ENCODE measurements at regions not wholly inside any gene's neighbourhood (a gene's known extent, or its start where the extent isn't known, plus 50 kb on each side); places are given as distances from the start of the nearest gene placed in this dataset.

DNA sequence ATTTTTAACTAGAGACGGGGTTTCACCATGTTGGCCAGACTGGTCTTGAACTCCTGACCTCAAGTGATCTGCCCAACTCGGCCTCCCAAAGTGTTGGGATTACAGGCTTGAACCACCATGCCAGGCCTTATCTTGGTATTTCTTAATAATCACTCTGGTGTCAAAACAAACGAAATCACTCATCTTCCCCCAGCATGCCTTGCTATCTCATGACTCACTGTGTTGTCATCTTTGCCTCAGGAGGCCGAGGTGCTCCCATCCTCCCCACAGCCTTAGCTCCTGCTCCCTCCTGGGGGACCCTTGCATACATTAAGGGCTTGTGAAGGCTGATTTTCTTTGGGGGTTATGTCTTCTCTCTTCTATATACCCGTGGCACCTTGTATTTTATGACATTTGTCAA is 250.1 kb upstream of the DPP10 start:
- no peak for DNase-seq (ENCODE audit: low read depth in 1 of 2, low spot score in 1 of 2)
- H3K27ac ChIP-seq (replicated peaks): no peak overlapping the region
- TF ChIP-seq, protein P1, sequence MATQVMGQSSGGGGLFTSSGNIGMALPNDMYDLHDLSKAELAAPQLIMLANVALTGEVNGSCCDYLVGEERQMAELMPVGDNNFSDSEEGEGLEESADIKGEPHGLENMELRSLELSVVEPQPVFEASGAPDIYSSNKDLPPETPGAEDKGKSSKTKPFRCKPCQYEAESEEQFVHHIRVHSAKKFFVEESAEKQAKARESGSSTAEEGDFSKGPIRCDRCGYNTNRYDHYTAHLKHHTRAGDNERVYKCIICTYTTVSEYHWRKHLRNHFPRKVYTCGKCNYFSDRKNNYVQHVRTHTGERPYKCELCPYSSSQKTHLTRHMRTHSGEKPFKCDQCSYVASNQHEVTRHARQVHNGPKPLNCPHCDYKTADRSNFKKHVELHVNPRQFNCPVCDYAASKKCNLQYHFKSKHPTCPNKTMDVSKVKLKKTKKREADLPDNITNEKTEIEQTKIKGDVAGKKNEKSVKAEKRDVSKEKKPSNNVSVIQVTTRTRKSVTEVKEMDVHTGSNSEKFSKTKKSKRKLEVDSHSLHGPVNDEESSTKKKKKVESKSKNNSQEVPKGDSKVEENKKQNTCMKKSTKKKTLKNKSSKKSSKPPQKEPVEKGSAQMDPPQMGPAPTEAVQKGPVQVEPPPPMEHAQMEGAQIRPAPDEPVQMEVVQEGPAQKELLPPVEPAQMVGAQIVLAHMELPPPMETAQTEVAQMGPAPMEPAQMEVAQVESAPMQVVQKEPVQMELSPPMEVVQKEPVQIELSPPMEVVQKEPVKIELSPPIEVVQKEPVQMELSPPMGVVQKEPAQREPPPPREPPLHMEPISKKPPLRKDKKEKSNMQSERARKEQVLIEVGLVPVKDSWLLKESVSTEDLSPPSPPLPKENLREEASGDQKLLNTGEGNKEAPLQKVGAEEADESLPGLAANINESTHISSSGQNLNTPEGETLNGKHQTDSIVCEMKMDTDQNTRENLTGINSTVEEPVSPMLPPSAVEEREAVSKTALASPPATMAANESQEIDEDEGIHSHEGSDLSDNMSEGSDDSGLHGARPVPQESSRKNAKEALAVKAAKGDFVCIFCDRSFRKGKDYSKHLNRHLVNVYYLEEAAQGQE (IDR thresholded peaks at IDR 0.05; ENCODE audit: insufficient replicate concordance, low read depth): no peak
- TF ChIP-seq GABPA (IDR thresholded peaks at IDR 0.05; ENCODE audit: low read depth): no peak
- TF ChIP-seq SPI1 (IDR thresholded peaks at IDR 0.05; ENCODE audit: borderline replicate concordance, low read depth): no peak
- TF ChIP-seq CTCF (IDR thresholded peaks at IDR 0.05; ENCODE audit: insufficient read depth, low read length): no peak
- TF ChIP-seq POLR2AphosphoS5 (IDR thresholded peaks at IDR 0.05; ENCODE audit: low read depth): no peak
- no peaks in the 10 kb centered on the region for H3K27me3 ChIP-seq (ENCODE audit: insufficient read depth, poor library complexity, severe bottlenecking)
- H3K4me3 ChIP-seq (replicated peaks; ENCODE audit: insufficient read depth, low read length): no peak overlapping the region

DNA sequence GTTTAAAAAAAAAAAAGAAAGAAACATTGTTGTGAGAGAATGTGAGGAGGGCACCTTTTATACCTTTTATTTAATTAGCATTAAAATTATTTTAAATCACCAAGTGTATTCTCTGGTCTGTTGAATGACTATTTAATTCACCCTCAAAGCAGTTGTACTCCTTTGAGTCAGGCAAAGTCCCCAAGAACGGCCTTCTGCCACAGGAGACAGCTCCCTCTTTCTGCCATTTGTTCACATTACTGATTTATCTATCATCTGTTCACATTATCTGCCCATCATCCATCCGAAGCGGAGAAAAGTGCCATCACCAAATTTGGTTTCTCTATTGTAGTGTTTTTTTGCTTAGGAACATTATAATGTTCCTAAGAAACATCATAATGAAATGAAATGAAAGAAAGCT is 240.7 kb upstream of the DPP10 start:
- Histone ChIP-seq H3K27ac (replicated peaks) (no peak overlapping the region), H3K27me3 (ENCODE audit: insufficient read depth, poor library complexity, severe bottlenecking) (no peaks in the 10 kb centered on the region), H3K4me3 (replicated peaks; ENCODE audit: insufficient read depth, low read length) (no peak overlapping the region)
- DNase-seq (ENCODE audit: low read depth in 1 of 2, low spot score in 1 of 2): peak in 1 of 2 experiments; percentile 2
- TF ChIP-seq CTCF (IDR thresholded peaks at IDR 0.05; ENCODE audit: insufficient read depth, low read length): no peak
- TF ChIP-seq GABPA (IDR thresholded peaks at IDR 0.05; ENCODE audit: low read depth): no peak
- TF ChIP-seq, protein P1 (IDR thresholded peaks at IDR 0.05; ENCODE audit: insufficient replicate concordance, low read depth): no peak
- no peak for TF ChIP-seq SPI1 (IDR thresholded peaks at IDR 0.05; ENCODE audit: borderline replicate concordance, low read depth)
- TF ChIP-seq POLR2AphosphoS5 (IDR thresholded peaks at IDR 0.05; ENCODE audit: low read depth): no peak

- DNase-seq (ENCODE audit: low read depth in 1 of 2, low spot score in 1 of 2): no peak
- no peak overlapping the region for H3K27ac ChIP-seq (replicated peaks)
- no peak for TF ChIP-seq GABPA (IDR thresholded peaks at IDR 0.05; ENCODE audit: low read depth)
- TF ChIP-seq SPI1 (IDR thresholded peaks at IDR 0.05; ENCODE audit: borderline replicate concordance, low read depth): no peak
- TF ChIP-seq, protein P1 (IDR thresholded peaks at IDR 0.05; ENCODE audit: insufficient replicate concordance, low read depth): no peak
- no peak for TF ChIP-seq POLR2AphosphoS5 (IDR thresholded peaks at IDR 0.05; ENCODE audit: low read depth)
- no peak for TF ChIP-seq CTCF (IDR thresholded peaks at IDR 0.05; ENCODE audit: insufficient read depth, low read length)
- no peaks in the 10 kb centered on the region for H3K27me3 ChIP-seq (ENCODE audit: insufficient read depth, poor library complexity, severe bottlenecking)
- no peak overlapping the region for H3K4me3 ChIP-seq (replicated peaks; ENCODE audit: insufficient read depth, low read length)
Observed at GRCh38 chr2:114203679-114204078, 238.8 kb upstream of the DPP10 start.
